Jurkat, Clone E6-1 (cell line): ENCODE measurements at regions not wholly inside any gene's neighbourhood (a gene's known extent, or its start where the extent isn't known, plus 50 kb on each side); places are given as distances from the start of the nearest gene placed in this dataset.
"Not testable (repeated sequence)": the region's sequence is repeated elsewhere in the genome, so short reads cannot be mapped to it uniquely, and the experiment has no call there.

Source experiments
- DNase-seq: peaks from one replicate; pipeline ENCODE4 v3.0.0-alpha.2; 2011; ENCODE audit warnings: low read depth, low spot score
- H3K4me3 ChIP-seq: 2 replicates; pipeline ENCODE4 v1.5.1; 2011; ENCODE audit warnings: mild to moderate bottlenecking, low read length, control low read depth, moderate library complexity

GRCh38 chr5:92937396-92937795, 643.6 kb downstream of the NR2F1-AS1 start:
- not testable (repeated sequence) for H3K4me3 ChIP-seq, DNase-seq

- DNase-seq, result no peak
- H3K4me3 ChIP-seq, result no peak overlapping the region
Measured at GRCh38 chr5:92930057-92930456, 651.0 kb downstream of the NR2F1-AS1 start.

GRCh38 chr5:92927291-92927778, 653.7 kb downstream of the NR2F1-AS1 start:
- H3K4me3 ChIP-seq, result no peak overlapping the region
- DNase-seq, result no peak

GRCh38 chr5:92923885-92924284, 657.1 kb downstream of the NR2F1-AS1 start:
- no peak for DNase-seq
- no peak overlapping the region for H3K4me3 ChIP-seq

GRCh38 chr5:92922231-92922967, 658.6 kb downstream of the NR2F1-AS1 start:
- no peak overlapping the region for H3K4me3 ChIP-seq
- DNase-seq, result no peak

- no peak overlapping the region for H3K4me3 ChIP-seq
- no peak for DNase-seq
Measured at GRCh38 chr5:92917044-92917443, 664.0 kb downstream of the NR2F1-AS1 start.

- H3K4me3 ChIP-seq, result no peak overlapping the region
- DNase-seq, result no peak
Measured at GRCh38 chr5:92916036-92916435, 665.0 kb downstream of the NR2F1-AS1 start.

GRCh38 chr5:92912283-92912682, 668.7 kb downstream of the NR2F1-AS1 start:
- DNase-seq, result no peak
- H3K4me3 ChIP-seq, result no peak overlapping the region

GRCh38 chr5:92911851-92912250, 669.2 kb downstream of the NR2F1-AS1 start:
- DNase-seq, result no peak
- H3K4me3 ChIP-seq, result no peak overlapping the region

GRCh38 chr5:92911293-92911692, 669.7 kb downstream of the NR2F1-AS1 start:
- no peak overlapping the region for H3K4me3 ChIP-seq
- no peak for DNase-seq

GRCh38 chr5:92909602-92909962, 671.4 kb downstream of the NR2F1-AS1 start:
- DNase-seq, result no peak
- H3K4me3 ChIP-seq, result no peak overlapping the region

- DNase-seq, result no peak
- H3K4me3 ChIP-seq, result no peak overlapping the region
Measured at GRCh38 chr5:92908952-92909601, 671.9 kb downstream of the NR2F1-AS1 start.

- no peak overlapping the region for H3K4me3 ChIP-seq
- DNase-seq, result no peak
Measured at GRCh38 chr5:92907938-92908606, 672.9 kb downstream of the NR2F1-AS1 start.

- H3K4me3 ChIP-seq, result no peak overlapping the region
- no peak for DNase-seq
Measured at GRCh38 chr5:92906798-92907376, 674.1 kb downstream of the NR2F1-AS1 start.

- no peak overlapping the region for H3K4me3 ChIP-seq
- no peak for DNase-seq
Measured at GRCh38 chr5:92904021-92904420, 677.0 kb downstream of the NR2F1-AS1 start.

GRCh38 chr5:92899611-92900010, 681.4 kb downstream of the NR2F1-AS1 start:
- no peak overlapping the region for H3K4me3 ChIP-seq
- DNase-seq, result no peak

GRCh38 chr5:92896722-92897121, 684.3 kb downstream of the NR2F1-AS1 start:
- DNase-seq, result no peak
- no peak overlapping the region for H3K4me3 ChIP-seq

- no peak for DNase-seq
- no peak overlapping the region for H3K4me3 ChIP-seq
Measured at GRCh38 chr5:92890841-92891244, 690.2 kb downstream of the NR2F1-AS1 start.

- DNase-seq, result no peak
- H3K4me3 ChIP-seq, result no peak overlapping the region
Measured at GRCh38 chr5:92889140-92889539, 691.9 kb downstream of the NR2F1-AS1 start.

GRCh38 chr5:92887254-92887653, 693.8 kb downstream of the NR2F1-AS1 start:
- DNase-seq, result no peak
- no peak overlapping the region for H3K4me3 ChIP-seq
